ENCODE measurements at regions not wholly inside any gene's neighbourhood (a gene's known extent, or its start where the extent isn't known, plus 50 kb on each side); places are given as distances from the start of the nearest gene placed in this dataset.
"Not testable (repeated sequence)": the region's sequence is repeated elsewhere in the genome, so short reads cannot be mapped to it uniquely, and the experiment has no call there.

GRCh38 chr22:44643526-44644101 is 58.4 kb upstream of the PRR5 start:
- not testable (repeated sequence) for H3K36me3 Mint-ChIP-seq; H3K27ac Mint-ChIP-seq; H3K27me3 ChIP-seq (ENCODE audit: control insufficient read depth, insufficient read depth, low read length); H3K4me3 ChIP-seq (ENCODE audit: low read depth, low read length); H3K36me3 ChIP-seq (ENCODE audit: control insufficient read depth, insufficient read depth, low read length); H3K9me3 ChIP-seq (ENCODE audit: control insufficient read depth in 2 of 2, low read length in 2 of 2); ATAC-seq (ENCODE audit: low read depth in 2 of 2); DNase-seq; H3K4me3 Mint-ChIP-seq; H3K4me1 ChIP-seq (ENCODE audit: control insufficient read depth, insufficient read depth, low read length, poor library complexity, severe bottlenecking); H3K27ac ChIP-seq (ENCODE audit: insufficient read depth, low read length, poor library complexity, severe bottlenecking); H3K27me3 Mint-ChIP-seq; H3K4me1 Mint-ChIP-seq; H3K9me3 Mint-ChIP-seq

DNA sequence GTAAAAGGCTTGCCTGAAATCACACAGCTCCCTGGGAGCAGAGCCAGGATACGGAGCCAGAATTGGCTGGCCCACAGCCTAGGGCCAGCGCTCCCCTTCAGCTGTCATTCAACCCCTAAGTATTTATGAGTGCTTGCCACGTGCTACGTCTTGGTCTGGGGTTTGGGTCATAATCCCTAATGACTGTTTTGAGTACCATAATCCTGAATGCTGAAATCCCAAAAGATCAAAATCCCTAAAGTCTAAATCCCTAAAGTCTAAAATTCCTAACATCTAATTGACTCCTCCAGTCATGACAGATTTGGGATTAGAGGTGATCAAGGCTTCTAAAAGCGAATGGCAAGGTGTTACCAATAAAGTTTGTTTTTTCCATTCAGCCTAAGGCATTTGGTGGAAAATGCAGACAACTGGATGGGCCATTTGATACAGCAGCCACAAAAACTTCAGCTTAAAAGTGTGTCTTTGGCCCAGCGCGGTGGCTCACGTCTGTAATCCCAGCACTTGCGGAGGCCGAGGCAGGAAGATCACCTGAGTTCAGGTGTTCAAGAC is 59.8 kb upstream of the PRR5 start:
- Histone ChIP-seq H3K9me3 (ENCODE audit: control insufficient read depth in 2 of 2, low read length in 2 of 2) (no peaks in the 10 kb centered on the region), H3K27ac (ENCODE audit: insufficient read depth, low read length, poor library complexity, severe bottlenecking) (no peak overlapping the region), H3K4me3 (ENCODE audit: low read depth, low read length) (no peak overlapping the region), H3K27me3 (ENCODE audit: control insufficient read depth, insufficient read depth, low read length) (no peaks in the 10 kb centered on the region), H3K4me1 (ENCODE audit: control insufficient read depth, insufficient read depth, low read length, poor library complexity, severe bottlenecking) (no peaks in the 10 kb centered on the region), H3K36me3 (ENCODE audit: control insufficient read depth, insufficient read depth, low read length) (no peaks in the 10 kb centered on the region)
- no peaks in the 10 kb centered on the region for H3K36me3 Mint-ChIP-seq
- ATAC-seq (ENCODE audit: low read depth in 2 of 2) = no peak
- no peak overlapping the region for H3K4me3 Mint-ChIP-seq
- peak overlapping the region in 1 of 3 donors; percentile 20 for H3K27ac Mint-ChIP-seq
- H3K27me3 Mint-ChIP-seq = peaks cover 7% of the 10 kb centered on the region
- no peak for DNase-seq
- no peaks in the 10 kb centered on the region for H3K9me3 Mint-ChIP-seq
- H3K4me1 Mint-ChIP-seq = no peaks in the 10 kb centered on the region

DNA sequence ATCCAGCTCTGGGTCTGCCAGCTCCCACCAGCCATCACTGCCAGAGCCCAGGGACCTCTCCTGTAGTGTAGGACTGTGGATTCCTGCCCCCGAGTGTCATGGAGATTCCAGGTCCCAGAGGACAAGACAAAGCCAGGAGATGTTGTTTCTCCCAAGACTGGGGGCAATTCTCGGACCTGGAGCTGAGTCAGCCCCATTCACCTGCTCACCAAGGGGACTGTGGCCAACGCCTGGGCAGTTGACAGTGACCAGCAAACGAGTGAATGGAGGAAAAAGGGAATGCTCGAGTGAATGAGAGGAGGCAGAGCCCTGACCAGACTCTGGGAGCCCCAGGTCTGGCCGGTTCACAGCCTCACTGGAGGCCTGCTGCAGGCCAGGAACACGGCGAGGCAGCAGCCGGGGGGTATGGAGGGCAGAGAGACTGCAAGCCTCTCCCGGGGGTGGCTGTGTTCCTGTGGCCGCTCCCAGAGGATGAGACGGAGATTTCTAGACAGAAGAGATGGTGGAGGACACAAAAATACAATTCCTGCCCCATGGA is 61.3 kb upstream of the PRR5 start:
- Histone ChIP-seq H3K27me3 (ENCODE audit: control insufficient read depth, insufficient read depth, low read length) (no peaks in the 10 kb centered on the region), H3K4me1 (ENCODE audit: control insufficient read depth, insufficient read depth, low read length, poor library complexity, severe bottlenecking) (no peaks in the 10 kb centered on the region), H3K27ac (ENCODE audit: insufficient read depth, low read length, poor library complexity, severe bottlenecking) (no peak overlapping the region), H3K36me3 (ENCODE audit: control insufficient read depth, insufficient read depth, low read length) (no peaks in the 10 kb centered on the region), H3K9me3 (ENCODE audit: control insufficient read depth in 2 of 2, low read length in 2 of 2) (no peaks in the 10 kb centered on the region), H3K4me3 (ENCODE audit: low read depth, low read length) (no peak overlapping the region)
- Mint-ChIP-seq H3K27me3 (peaks cover 7% of the 10 kb centered on the region), H3K4me1 (no peaks in the 10 kb centered on the region), H3K36me3 (no peaks in the 10 kb centered on the region), H3K9me3 (no peaks in the 10 kb centered on the region), H3K4me3 (no peak overlapping the region), H3K27ac (peak overlapping the region in 1 of 3 donors; percentile 52)
- no peak for ATAC-seq (ENCODE audit: low read depth in 2 of 2)
- DNase-seq = no peak

GRCh38 chr22:44639891-44640617 is 62.0 kb upstream of the PRR5 start:
- Histone ChIP-seq H3K9me3 (ENCODE audit: control insufficient read depth in 2 of 2, low read length in 2 of 2) (no peaks in the 10 kb centered on the region), H3K4me1 (ENCODE audit: control insufficient read depth, insufficient read depth, low read length, poor library complexity, severe bottlenecking) (no peaks in the 10 kb centered on the region), H3K27me3 (ENCODE audit: control insufficient read depth, insufficient read depth, low read length) (no peaks in the 10 kb centered on the region), H3K36me3 (ENCODE audit: control insufficient read depth, insufficient read depth, low read length) (no peaks in the 10 kb centered on the region), H3K27ac (ENCODE audit: insufficient read depth, low read length, poor library complexity, severe bottlenecking) (no peak overlapping the region), H3K4me3 (ENCODE audit: low read depth, low read length) (no peak overlapping the region)
- Mint-ChIP-seq H3K4me3 (no peak overlapping the region), H3K4me1 (no peaks in the 10 kb centered on the region), H3K27me3 (peaks cover under 1% of the 10 kb centered on the region), H3K9me3 (no peaks in the 10 kb centered on the region), H3K36me3 (no peaks in the 10 kb centered on the region), H3K27ac (no peak overlapping the region)
- ATAC-seq (ENCODE audit: low read depth in 2 of 2) = no peak
- DNase-seq = no peak

DNA sequence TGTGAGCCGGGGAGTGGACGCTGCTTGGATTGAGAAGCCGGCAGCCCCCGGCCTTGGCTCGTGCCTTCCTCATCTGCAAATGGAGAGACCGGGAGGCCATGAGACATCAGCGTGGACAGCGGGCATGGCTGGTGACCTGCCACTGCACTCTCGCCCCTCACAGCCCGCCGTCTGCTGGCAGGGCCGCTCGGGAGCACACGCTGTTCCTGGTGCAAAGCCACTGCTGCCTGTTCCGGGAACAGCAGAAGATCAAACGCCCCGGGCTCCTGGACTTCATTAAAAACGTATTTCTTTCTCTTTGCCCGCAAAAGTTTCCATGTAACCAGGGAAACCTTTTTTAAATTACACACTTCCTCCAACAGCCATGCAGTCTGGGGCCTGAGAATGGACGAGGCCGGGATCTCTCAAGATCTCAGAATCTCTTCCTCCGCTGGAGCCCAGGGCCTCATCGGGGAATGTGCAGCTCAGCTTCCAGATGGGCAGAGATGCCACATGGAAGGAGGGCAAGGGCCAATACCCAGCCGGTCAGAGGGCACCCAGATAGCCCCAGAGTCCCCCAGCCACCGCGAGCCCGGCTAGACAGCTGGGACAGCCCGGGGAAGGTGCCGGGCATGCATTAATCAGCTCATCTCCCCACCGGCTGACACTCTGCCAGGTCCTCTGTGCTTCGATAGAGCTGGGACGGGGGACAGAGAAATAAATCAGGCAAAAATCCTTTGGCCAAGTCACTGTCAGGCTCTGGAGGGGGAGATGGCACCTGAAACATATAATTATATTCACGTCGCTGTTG is 62.8 kb upstream of the PRR5 start:
- no peaks in the 10 kb centered on the region for H3K27me3 ChIP-seq (ENCODE audit: control insufficient read depth, insufficient read depth, low read length)
- H3K4me1 Mint-ChIP-seq = no peaks in the 10 kb centered on the region
- H3K27ac Mint-ChIP-seq = no peak overlapping the region

DNA sequence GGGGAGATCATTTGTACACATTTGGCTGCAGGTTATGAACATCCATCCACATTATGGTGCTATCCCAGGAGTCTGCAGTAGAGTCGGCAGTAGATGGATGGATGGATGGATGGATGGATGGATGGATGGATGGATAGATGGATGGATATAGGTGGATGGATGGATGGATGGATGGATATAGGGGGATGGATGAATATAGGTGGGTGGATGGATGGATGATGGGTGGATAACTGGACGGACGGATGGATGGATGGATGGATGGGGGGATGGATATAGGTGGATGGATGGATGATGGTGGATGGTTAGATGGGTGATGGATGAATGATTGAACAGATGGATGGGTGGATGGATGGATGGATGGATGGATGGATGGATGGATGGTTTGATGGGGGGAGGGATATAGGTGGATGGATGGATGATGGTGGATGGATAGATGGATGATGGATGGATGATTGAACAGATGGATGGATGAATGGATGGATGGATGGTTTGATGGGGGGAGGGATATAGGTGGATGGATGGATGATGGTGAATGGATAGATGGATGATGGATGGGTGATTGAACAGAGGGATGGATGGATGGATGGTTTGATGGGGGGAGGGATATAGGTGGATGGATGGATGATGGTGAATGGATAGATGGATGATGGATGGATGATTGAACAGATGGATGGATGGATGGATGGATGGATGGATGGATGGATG is 65.3 kb upstream of the PRR5 start:
- not testable (repeated sequence) for H3K4me3 ChIP-seq (ENCODE audit: low read depth, low read length); H3K4me3 Mint-ChIP-seq; H3K4me1 Mint-ChIP-seq; H3K9me3 Mint-ChIP-seq; H3K27ac Mint-ChIP-seq; H3K9me3 ChIP-seq (ENCODE audit: control insufficient read depth in 2 of 2, low read length in 2 of 2); H3K27me3 ChIP-seq (ENCODE audit: control insufficient read depth, insufficient read depth, low read length); ATAC-seq (ENCODE audit: low read depth in 2 of 2); H3K4me1 ChIP-seq (ENCODE audit: control insufficient read depth, insufficient read depth, low read length, poor library complexity, severe bottlenecking); H3K27ac ChIP-seq (ENCODE audit: insufficient read depth, low read length, poor library complexity, severe bottlenecking); DNase-seq; H3K36me3 ChIP-seq (ENCODE audit: control insufficient read depth, insufficient read depth, low read length); H3K27me3 Mint-ChIP-seq; H3K36me3 Mint-ChIP-seq

More for the DNA sequence above, 62.8 kb upstream of the PRR5 start:
- Histone ChIP-seq H3K36me3 (ENCODE audit: control insufficient read depth, insufficient read depth, low read length) (no peaks in the 10 kb centered on the region), H3K4me1 (ENCODE audit: control insufficient read depth, insufficient read depth, low read length, poor library complexity, severe bottlenecking) (no peaks in the 10 kb centered on the region), H3K27ac (ENCODE audit: insufficient read depth, low read length, poor library complexity, severe bottlenecking) (no peak overlapping the region), H3K9me3 (ENCODE audit: control insufficient read depth in 2 of 2, low read length in 2 of 2) (no peaks in the 10 kb centered on the region), H3K4me3 (ENCODE audit: low read depth, low read length) (no peak overlapping the region)
- DNase-seq (no peak), ATAC-seq (ENCODE audit: low read depth in 2 of 2) (no peak)
- Mint-ChIP-seq H3K9me3 (no peaks in the 10 kb centered on the region), H3K36me3 (no peaks in the 10 kb centered on the region), H3K4me3 (no peak overlapping the region), H3K27me3 (no peaks in the 10 kb centered on the region)

GRCh38 chr22:44635567-44635966 is 66.4 kb upstream of the PRR5 start:
- not testable (repeated sequence) for H3K4me3 ChIP-seq (ENCODE audit: low read depth, low read length); H3K27me3 ChIP-seq (ENCODE audit: control insufficient read depth, insufficient read depth, low read length); H3K36me3 ChIP-seq (ENCODE audit: control insufficient read depth, insufficient read depth, low read length); H3K27ac Mint-ChIP-seq; H3K9me3 ChIP-seq (ENCODE audit: control insufficient read depth in 2 of 2, low read length in 2 of 2); H3K4me1 ChIP-seq (ENCODE audit: control insufficient read depth, insufficient read depth, low read length, poor library complexity, severe bottlenecking); H3K4me3 Mint-ChIP-seq; H3K36me3 Mint-ChIP-seq; H3K27ac ChIP-seq (ENCODE audit: insufficient read depth, low read length, poor library complexity, severe bottlenecking); H3K9me3 Mint-ChIP-seq; DNase-seq; ATAC-seq (ENCODE audit: low read depth in 2 of 2); H3K4me1 Mint-ChIP-seq; H3K27me3 Mint-ChIP-seq

Data from CD4-positive, CD25-positive, alpha-beta regulatory T cell (primary cell).